Thoracic aorta (tissue), 2 donors: ENCODE measurements at regions not wholly inside any gene's neighbourhood (a gene's known extent, or its start where the extent isn't known, plus 50 kb on each side); places are given as distances from the start of the nearest gene placed in this dataset.

Experiments used
- ATAC-seq: fragments of 150-250 bp; one replicate; pipeline ENCODE4 v1.8.0; 2017; ENCODE audit warnings: low read depth; ENCODE audit not compliant: insufficient number of reproducible peaks, low FRiP score
- DNase-seq: peaks from one replicate; pipeline ENCODE4 v3.0.0-alpha.2; 2020; ENCODE audit warnings: low spot score
- H3K27ac ChIP-seq, 2 donors: fragments of 200-600 bp; sonication (generic); 1 replicate in 1 of 2; 2 replicates in 1 of 2; pipeline ENCODE4 v1.5.1; 2016; ENCODE audit warnings: mild to moderate bottlenecking in 2 of 2, moderate library complexity in 2 of 2
- H3K27me3 ChIP-seq: fragments of 200-600 bp; sonication (generic); replicated peaks from 2 replicates; pipeline ENCODE4 v1.6.0; 2016; ENCODE audit warnings: mild to moderate bottlenecking; ENCODE audit not compliant: insufficient read depth
- H3K36me3 ChIP-seq: fragments of 200-600 bp; sonication (generic); one replicate; pipeline ENCODE4 v1.5.1; 2016
- H3K4me1 ChIP-seq, 2 donors: fragments of 200-600 bp; sonication (generic); 1 replicate in 1 of 2; 2 replicates in 1 of 2; pipeline versions ENCODE4 v1.5.1 to v1.6.0; 2016; ENCODE audit warnings: low read depth in 2 of 2, mild to moderate bottlenecking in 1 of 2; ENCODE audit not compliant: control insufficient read depth in 1 of 2
- H3K4me3 ChIP-seq: fragments of 200-600 bp; sonication (generic); 2 replicates; pipeline ENCODE4 v1.5.1; 2016; ENCODE audit warnings: mild to moderate bottlenecking
- H3K9me3 ChIP-seq: fragments of 200-600 bp; sonication (generic); 2 replicates; pipeline ENCODE4 v1.5.1; 2016
- TF ChIP-seq, protein P1 (sequence below): fragments of 200-600 bp; sonication (generic); IDR thresholded peaks from one replicate; pipeline ENCODE4 v1.5.1; 2019; ENCODE audit warnings: antibody characterized with exemption

DNA sequence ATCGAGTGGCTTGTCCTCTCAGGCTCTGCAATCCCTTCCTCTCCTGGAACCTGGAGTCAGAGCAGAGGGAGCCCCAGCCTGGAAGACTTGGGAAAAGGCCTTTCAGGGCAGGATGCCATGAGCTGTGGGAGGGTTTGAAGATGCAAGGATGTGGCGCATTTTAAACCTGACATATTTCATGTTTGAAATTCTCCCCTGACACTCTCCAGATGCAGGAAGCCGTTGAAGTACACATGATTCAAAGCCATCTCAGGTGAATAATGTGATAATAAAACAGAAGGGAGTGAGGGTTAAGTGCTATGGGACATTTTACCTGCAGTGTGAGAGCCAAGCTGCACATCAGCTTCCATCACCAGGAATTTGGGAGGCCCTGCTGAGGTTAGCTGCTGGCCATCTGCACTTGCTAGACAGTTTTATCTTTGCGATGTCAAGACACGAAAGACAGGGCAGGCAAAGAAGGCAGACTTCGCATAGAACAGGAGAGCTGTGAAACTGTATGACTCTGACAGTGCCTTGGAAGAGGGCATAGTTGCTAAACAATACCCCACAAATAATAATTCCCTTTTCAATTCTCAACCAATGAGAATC, 159.1 kb upstream of the GDF10 start:
- TF ChIP-seq, protein P1, sequence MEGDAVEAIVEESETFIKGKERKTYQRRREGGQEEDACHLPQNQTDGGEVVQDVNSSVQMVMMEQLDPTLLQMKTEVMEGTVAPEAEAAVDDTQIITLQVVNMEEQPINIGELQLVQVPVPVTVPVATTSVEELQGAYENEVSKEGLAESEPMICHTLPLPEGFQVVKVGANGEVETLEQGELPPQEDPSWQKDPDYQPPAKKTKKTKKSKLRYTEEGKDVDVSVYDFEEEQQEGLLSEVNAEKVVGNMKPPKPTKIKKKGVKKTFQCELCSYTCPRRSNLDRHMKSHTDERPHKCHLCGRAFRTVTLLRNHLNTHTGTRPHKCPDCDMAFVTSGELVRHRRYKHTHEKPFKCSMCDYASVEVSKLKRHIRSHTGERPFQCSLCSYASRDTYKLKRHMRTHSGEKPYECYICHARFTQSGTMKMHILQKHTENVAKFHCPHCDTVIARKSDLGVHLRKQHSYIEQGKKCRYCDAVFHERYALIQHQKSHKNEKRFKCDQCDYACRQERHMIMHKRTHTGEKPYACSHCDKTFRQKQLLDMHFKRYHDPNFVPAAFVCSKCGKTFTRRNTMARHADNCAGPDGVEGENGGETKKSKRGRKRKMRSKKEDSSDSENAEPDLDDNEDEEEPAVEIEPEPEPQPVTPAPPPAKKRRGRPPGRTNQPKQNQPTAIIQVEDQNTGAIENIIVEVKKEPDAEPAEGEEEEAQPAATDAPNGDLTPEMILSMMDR: no peak
- Histone ChIP-seq H3K4me1 (no peaks in the 10 kb centered on the region), H3K36me3 (no peaks in the 10 kb centered on the region), H3K27me3 (no peaks in the 10 kb centered on the region), H3K4me3 (no peak overlapping the region), H3K27ac (no peak overlapping the region), H3K9me3 (no peaks in the 10 kb centered on the region)
- ATAC-seq: no peak
- DNase-seq: no peak

- no peak for DNase-seq
- Histone ChIP-seq H3K27me3 (no peaks in the 10 kb centered on the region), H3K4me3 (no peak overlapping the region), H3K27ac (no peak overlapping the region), H3K36me3 (no peaks in the 10 kb centered on the region), H3K4me1 (no peaks in the 10 kb centered on the region), H3K9me3 (no peaks in the 10 kb centered on the region)
- no peak for ATAC-seq
- TF ChIP-seq, protein P1: no peak
Observed at GRCh38 chr10:47141349-47141748, 158.6 kb upstream of the GDF10 start.

- TF ChIP-seq, protein P1: no peak
- H3K9me3 ChIP-seq: no peaks in the 10 kb centered on the region
- no peaks in the 10 kb centered on the region for H3K27me3 ChIP-seq
- no peaks in the 10 kb centered on the region for H3K4me1 ChIP-seq
- DNase-seq (no peak), ATAC-seq (no peak)
- no peak overlapping the region for H3K4me3 ChIP-seq
- H3K27ac ChIP-seq: no peak overlapping the region
- H3K36me3 ChIP-seq: no peaks in the 10 kb centered on the region
Observed at GRCh38 chr10:47143072-47143471, 156.9 kb upstream of the GDF10 start.

- H3K27ac ChIP-seq: no peak overlapping the region
- ATAC-seq (no peak), DNase-seq (no peak)
- no peaks in the 10 kb centered on the region for H3K27me3 ChIP-seq
- H3K4me3 ChIP-seq: no peak overlapping the region
- TF ChIP-seq, protein P1: no peak
- no peaks in the 10 kb centered on the region for H3K36me3 ChIP-seq
- H3K4me1 ChIP-seq: no peaks in the 10 kb centered on the region
- no peaks in the 10 kb centered on the region for H3K9me3 ChIP-seq
Observed at GRCh38 chr10:47143473-47143872, 156.5 kb upstream of the GDF10 start.

DNA sequence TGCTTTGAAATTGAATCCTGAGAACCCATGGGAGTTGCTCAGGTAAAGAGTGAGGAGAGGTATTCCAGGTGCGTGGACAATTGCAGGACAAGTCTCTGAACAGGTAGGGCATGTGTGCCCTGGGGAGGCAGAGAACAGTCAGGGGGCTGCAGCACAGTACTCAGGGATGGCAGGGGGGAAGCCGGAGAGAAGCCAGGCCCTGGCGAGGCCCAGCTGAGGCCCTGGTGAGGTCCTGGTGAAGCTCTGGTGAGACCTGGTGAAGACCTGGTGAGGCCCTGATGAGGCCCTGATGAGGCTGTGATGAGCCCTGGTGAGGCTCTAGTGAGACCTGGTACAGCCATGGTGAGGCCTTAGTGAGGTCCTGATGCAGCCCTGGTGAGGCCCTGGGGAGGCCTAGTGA, 155.5 kb upstream of the GDF10 start:
- ATAC-seq: no peak
- Histone ChIP-seq H3K27ac (no peak overlapping the region), H3K4me1 (no peaks in the 10 kb centered on the region), H3K4me3 (no peak overlapping the region), H3K9me3 (no peaks in the 10 kb centered on the region), H3K27me3 (no peaks in the 10 kb centered on the region), H3K36me3 (no peaks in the 10 kb centered on the region)
- TF ChIP-seq, protein P1: no peak
- no peak for DNase-seq
